BLaER1 (cell line): ENCODE measurements at regions not wholly inside any gene's neighbourhood (a gene's known extent, or its start where the extent isn't known, plus 50 kb on each side); places are given as distances from the start of the nearest gene placed in this dataset.

Experiments used
- H3K27ac ChIP-seq: shearing (Covaris generic); formaldehyde crosslinking; 2 replicates; pipeline ENCODE4 v1.8.1; 2022
- H3K27me3 ChIP-seq: shearing (Covaris generic); formaldehyde crosslinking; 2 replicates; pipeline ENCODE4 v1.8.1; 2022
- H3K36me3 ChIP-seq: shearing (Covaris generic); formaldehyde crosslinking; 2 replicates; pipeline ENCODE4 v1.8.1; 2022
- H3K4me1 ChIP-seq: shearing (Covaris generic); formaldehyde crosslinking; 2 replicates; pipeline ENCODE4 v1.8.1; 2022
- H3K4me2 ChIP-seq: shearing (Covaris generic); formaldehyde crosslinking; 2 replicates; pipeline ENCODE4 v1.8.1; 2022
- H3K4me3 ChIP-seq: shearing (Covaris generic); formaldehyde crosslinking; 2 replicates; pipeline ENCODE4 v1.8.1; 2022
- H3K9ac ChIP-seq: shearing (Covaris generic); formaldehyde crosslinking; 2 replicates; pipeline ENCODE4 v1.8.1; 2022
- H3K9me3 ChIP-seq: shearing (Covaris generic); formaldehyde crosslinking; 2 replicates; pipeline ENCODE4 v1.8.1; 2022
- H4K20me1 ChIP-seq: shearing (Covaris generic); formaldehyde crosslinking; 2 replicates; pipeline ENCODE4 v1.8.1; 2022
- Cebpa-rat ChIP-seq: shearing (Covaris generic); IDR thresholded peaks from 2 replicates; pipeline ENCODE4 v1.8.1; 2022

DNA sequence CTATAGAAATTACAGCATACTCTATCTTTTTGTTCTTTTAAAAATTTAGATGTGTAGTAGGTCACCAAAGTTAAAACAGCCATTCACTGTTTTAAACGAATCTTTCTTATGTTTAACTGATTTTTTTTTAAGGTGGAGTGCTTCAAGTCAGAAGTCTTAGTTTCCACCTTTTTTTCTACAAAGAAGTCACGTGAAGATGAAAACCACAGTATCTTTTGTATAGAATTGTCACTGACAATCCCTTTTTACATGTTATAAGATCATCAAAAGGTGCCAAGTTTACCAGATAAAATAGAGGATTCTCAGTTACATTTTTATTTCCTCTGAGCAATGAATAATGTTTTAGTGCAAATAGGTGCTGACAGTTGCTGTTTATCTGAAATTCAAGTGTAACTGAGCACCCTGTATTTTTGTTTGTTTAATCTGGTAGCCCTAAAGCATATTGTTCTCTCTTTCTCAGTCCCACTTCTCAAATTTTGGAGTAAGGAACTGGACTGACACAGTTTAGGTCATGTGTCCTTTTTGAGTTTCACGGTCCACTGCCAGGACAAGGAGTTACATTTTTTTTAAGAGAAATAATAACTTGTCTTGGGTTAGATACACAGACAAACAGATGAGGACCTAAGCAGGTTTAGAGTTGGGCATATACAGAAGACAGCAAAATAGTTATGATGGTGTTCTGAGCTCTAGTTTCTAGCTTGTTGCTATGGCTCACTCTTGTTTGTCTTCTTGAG, 233.2 kb upstream of the MBL2 start:
- no peak for TF ChIP-seq Cebpa-rat
- Histone ChIP-seq H3K36me3 (no peaks in the 10 kb centered on the region), H3K27ac (no peak overlapping the region)

DNA sequence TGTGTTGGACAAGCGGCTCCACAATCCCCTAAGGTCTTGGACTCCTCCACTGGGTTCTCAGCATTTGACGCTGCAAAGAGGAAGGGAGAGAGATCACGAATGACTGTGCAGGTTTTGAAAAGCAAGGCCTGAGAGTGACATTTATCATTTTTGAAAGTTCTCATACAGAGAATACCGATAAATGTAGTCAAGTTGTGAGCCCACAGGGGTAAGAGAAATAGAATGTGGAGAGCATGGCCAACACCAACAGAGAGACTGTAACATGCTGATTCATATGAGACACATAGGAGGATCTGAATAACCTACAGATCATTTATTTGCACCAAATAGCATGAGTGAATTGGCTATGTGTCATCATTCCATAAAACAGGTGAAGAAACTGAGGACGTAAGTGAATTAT, 230.5 kb upstream of the MBL2 start:
- Histone ChIP-seq H3K27ac (no peak overlapping the region), H3K9me3 (no peaks in the 10 kb centered on the region), H3K4me1 (no peaks in the 10 kb centered on the region), H3K9ac (no peak overlapping the region), H3K36me3 (no peaks in the 10 kb centered on the region), H3K4me2 (no peak overlapping the region), H4K20me1 (no peaks in the 10 kb centered on the region), H3K27me3 (no peaks in the 10 kb centered on the region), H3K4me3 (no peak overlapping the region)
- TF ChIP-seq Cebpa-rat = no peak

More for the DNA sequence above, 233.2 kb upstream of the MBL2 start:
- H3K9me3 ChIP-seq = no peaks in the 10 kb centered on the region
- H3K4me2 ChIP-seq = no peak overlapping the region
- H3K27me3 ChIP-seq = no peaks in the 10 kb centered on the region
- no peak overlapping the region for H3K4me3 ChIP-seq
- no peak overlapping the region for H3K9ac ChIP-seq
- H4K20me1 ChIP-seq = no peaks in the 10 kb centered on the region
- H3K4me1 ChIP-seq = no peaks in the 10 kb centered on the region

DNA sequence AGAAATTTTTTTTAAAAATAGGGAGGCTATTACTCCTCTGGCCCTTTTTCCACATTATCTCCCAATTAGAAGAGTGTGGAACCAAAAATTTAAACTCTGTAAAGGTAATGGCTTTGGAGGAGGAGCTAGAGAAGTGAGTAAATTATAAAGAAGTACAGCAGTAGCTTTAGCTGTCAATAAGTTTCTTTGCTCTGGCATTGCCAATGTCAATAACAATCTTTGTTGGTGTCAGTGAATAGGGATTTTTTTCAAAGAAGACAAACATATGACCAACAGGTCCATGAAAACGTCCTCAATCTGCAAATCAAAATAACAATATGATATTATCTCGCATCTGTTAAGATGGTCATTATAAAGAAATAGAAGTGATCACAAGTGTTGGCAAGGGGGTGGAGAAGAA, 227.1 kb upstream of the MBL2 start:
- no peaks in the 10 kb centered on the region for H4K20me1 ChIP-seq
- H3K4me3 ChIP-seq = no peak overlapping the region
- H3K9ac ChIP-seq = no peak overlapping the region
- TF ChIP-seq Cebpa-rat = no peak
- no peak overlapping the region for H3K4me2 ChIP-seq
- no peaks in the 10 kb centered on the region for H3K4me1 ChIP-seq
- H3K36me3 ChIP-seq = no peaks in the 10 kb centered on the region
- no peaks in the 10 kb centered on the region for H3K27me3 ChIP-seq
- no peaks in the 10 kb centered on the region for H3K9me3 ChIP-seq
- no peak overlapping the region for H3K27ac ChIP-seq

DNA sequence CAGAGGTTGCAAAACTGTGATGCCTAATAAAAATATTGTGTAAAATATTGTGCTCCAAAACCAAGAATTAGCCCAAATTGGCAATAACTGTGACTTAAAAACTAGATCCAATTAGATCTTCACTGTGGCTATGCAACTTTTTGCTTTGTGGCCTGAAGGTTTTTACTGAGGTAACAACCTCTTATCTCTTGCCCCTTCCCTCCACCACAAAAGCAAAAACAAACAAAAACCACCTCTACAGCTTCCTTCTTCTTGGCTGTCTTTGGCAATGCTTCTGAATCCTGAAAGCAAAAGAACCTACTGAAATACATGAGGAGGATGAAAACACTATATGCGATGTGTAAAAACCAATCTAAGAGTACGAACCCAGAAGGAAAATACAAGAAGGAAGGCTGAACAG, 226.7 kb upstream of the MBL2 start:
- H3K4me1 ChIP-seq = no peaks in the 10 kb centered on the region
- H3K27ac ChIP-seq = no peak overlapping the region
- no peaks in the 10 kb centered on the region for H3K36me3 ChIP-seq
- H3K9ac ChIP-seq = no peak overlapping the region
- H4K20me1 ChIP-seq = no peaks in the 10 kb centered on the region
- H3K9me3 ChIP-seq = no peaks in the 10 kb centered on the region
- no peak overlapping the region for H3K4me2 ChIP-seq
- H3K4me3 ChIP-seq = no peak overlapping the region
- TF ChIP-seq Cebpa-rat = no peak
- H3K27me3 ChIP-seq = no peaks in the 10 kb centered on the region

DNA sequence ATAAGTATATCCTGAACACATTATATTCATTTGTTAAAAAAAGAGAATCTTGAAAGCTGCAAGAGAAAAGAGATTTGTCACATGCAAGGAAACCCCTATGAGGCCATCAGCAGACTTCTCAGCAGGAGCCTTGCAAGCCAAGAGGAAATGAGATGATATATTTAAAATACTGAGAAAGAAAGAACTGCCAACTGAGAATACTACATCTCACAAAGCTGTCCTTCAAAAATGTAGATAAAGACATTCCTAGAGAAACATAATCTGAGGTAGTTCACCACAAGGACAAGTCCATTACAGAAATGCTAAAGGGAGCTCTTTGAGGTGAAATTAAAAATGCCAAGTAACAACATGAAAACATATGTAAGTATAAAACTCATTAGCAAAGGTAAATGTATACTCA, 224.4 kb upstream of the MBL2 start:
- no peaks in the 10 kb centered on the region for H3K36me3 ChIP-seq
- no peaks in the 10 kb centered on the region for H3K27me3 ChIP-seq
- no peaks in the 10 kb centered on the region for H4K20me1 ChIP-seq
- H3K4me2 ChIP-seq = no peak overlapping the region
- no peaks in the 10 kb centered on the region for H3K9me3 ChIP-seq
- TF ChIP-seq Cebpa-rat = no peak
- H3K4me1 ChIP-seq = no peaks in the 10 kb centered on the region
- H3K4me3 ChIP-seq = no peak overlapping the region
- no peak overlapping the region for H3K27ac ChIP-seq
- no peak overlapping the region for H3K9ac ChIP-seq

DNA sequence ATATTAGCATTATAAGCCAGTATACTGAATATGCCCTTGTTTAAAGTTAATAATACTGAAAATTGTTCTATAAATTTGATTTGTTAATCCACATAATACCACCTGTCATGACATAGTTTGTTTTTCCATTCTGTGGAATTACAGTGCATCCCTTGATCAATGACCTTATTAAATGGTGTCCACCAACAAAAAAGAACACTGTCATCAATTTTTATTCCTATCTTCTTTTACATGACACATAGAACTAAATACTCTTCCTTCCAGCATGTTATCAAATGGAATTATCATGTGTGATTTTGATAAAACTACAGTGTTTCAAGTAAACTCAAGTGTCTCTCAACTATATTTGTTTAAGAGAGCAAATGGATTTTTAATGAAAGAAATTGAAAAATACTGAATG, 221.8 kb upstream of the MBL2 start:
- Histone ChIP-seq H3K4me2 (no peak overlapping the region), H3K9me3 (no peaks in the 10 kb centered on the region), H4K20me1 (no peaks in the 10 kb centered on the region), H3K4me3 (no peak overlapping the region), H3K27me3 (no peaks in the 10 kb centered on the region), H3K36me3 (no peaks in the 10 kb centered on the region), H3K27ac (no peak overlapping the region), H3K4me1 (no peaks in the 10 kb centered on the region), H3K9ac (no peak overlapping the region)
- no peak for TF ChIP-seq Cebpa-rat

DNA sequence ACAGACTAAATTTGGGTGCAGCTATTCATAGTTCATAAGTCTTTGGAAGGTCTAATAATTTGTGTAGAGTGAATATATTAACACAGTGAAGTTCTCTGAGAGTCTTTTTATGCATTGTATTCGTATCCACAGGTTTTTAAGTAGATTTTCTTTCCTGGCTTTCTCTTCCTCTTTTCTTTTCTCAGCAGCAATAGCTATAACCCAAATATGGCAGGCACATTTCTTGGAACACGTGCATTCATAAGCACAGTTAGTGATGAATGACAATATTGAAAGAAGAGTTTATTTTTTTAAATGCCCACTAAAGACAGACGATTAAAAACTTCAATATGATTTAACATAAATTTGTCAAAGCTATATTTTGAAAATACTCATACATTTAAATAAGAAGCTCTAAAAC, 220.5 kb upstream of the MBL2 start:
- no peak for TF ChIP-seq Cebpa-rat
- no peak overlapping the region for H3K27ac ChIP-seq
- no peaks in the 10 kb centered on the region for H3K4me1 ChIP-seq
- H3K9ac ChIP-seq = no peak overlapping the region
- H4K20me1 ChIP-seq = no peaks in the 10 kb centered on the region
- H3K4me2 ChIP-seq = no peak overlapping the region
- H3K9me3 ChIP-seq = no peaks in the 10 kb centered on the region
- H3K36me3 ChIP-seq = no peaks in the 10 kb centered on the region
- no peaks in the 10 kb centered on the region for H3K27me3 ChIP-seq
- H3K4me3 ChIP-seq = no peak overlapping the region

DNA sequence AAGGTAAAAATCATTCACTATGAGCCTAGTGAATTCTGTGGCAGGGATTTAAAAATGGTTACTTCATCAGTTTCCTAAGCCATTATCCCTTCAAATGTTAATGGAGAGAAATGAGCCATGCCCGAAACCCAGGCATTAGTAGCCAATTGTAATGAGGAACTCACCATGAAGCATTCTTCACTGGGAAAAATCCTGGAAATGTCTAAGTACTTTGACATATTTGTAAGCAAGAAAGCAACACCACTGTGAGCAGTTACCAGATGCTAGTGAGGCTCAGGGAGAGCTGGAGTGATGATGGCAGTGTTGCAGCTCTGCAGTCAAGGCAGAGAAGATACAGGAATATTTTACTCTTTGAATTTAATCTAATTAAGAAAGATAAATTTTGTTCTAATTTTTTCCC, 220.0 kb upstream of the MBL2 start:
- no peaks in the 10 kb centered on the region for H3K4me1 ChIP-seq
- H3K27me3 ChIP-seq = no peaks in the 10 kb centered on the region
- H3K36me3 ChIP-seq = no peaks in the 10 kb centered on the region
- no peak for TF ChIP-seq Cebpa-rat
- H3K4me3 ChIP-seq = no peak overlapping the region
- no peak overlapping the region for H3K9ac ChIP-seq
- H3K4me2 ChIP-seq = no peak overlapping the region
- H3K27ac ChIP-seq = no peak overlapping the region
- no peaks in the 10 kb centered on the region for H3K9me3 ChIP-seq
- H4K20me1 ChIP-seq = no peaks in the 10 kb centered on the region

DNA sequence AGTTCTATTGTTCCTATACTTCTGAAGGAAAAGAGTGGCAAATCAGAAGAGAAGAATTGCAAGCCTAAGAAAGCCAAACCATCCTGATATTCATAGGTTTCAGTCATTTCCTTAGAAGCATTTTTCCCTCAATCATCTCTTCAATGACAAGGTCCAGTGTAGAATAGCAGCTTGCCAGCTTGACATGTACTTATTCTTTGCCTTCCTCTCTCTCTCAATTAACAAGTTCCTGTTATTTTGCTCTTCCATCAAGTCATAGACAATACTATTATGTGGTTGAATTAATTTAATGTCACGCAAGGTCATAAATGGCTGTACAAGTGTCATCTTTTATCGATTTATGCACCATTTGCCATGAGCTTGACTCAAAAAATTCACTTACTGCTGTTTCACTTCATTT, 216.3 kb upstream of the MBL2 start:
- no peak overlapping the region for H3K9ac ChIP-seq
- H3K9me3 ChIP-seq = no peaks in the 10 kb centered on the region
- no peaks in the 10 kb centered on the region for H3K4me1 ChIP-seq
- no peaks in the 10 kb centered on the region for H3K36me3 ChIP-seq
- no peak overlapping the region for H3K4me2 ChIP-seq
- no peak overlapping the region for H3K4me3 ChIP-seq
- H3K27me3 ChIP-seq = no peaks in the 10 kb centered on the region
- no peaks in the 10 kb centered on the region for H4K20me1 ChIP-seq
- H3K27ac ChIP-seq = no peak overlapping the region
- TF ChIP-seq Cebpa-rat = no peak

DNA sequence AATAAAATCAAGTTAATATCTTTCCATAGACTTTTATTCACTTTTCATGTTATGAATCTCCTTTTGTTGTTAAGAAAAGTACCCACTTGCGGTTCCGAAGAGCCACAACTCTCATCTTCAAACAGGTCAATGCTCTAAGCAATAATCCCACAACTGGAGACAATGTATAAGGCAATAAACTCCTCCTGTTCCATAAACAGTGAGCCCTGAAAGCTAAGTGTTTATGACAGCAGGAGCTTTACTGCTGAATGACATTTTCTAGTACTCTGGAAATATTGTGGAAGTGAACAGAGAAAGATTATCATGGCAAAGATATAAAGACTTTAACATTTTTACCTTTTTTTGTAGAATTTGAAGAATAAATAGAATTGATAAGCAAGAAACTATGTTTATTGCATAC, 213.5 kb upstream of the MBL2 start:
- Histone ChIP-seq H3K9ac (no peak overlapping the region), H3K27me3 (no peaks in the 10 kb centered on the region), H3K4me1 (no peaks in the 10 kb centered on the region), H4K20me1 (no peaks in the 10 kb centered on the region), H3K36me3 (no peaks in the 10 kb centered on the region), H3K4me3 (no peak overlapping the region), H3K9me3 (no peaks in the 10 kb centered on the region), H3K4me2 (no peak overlapping the region), H3K27ac (no peak overlapping the region)
- TF ChIP-seq Cebpa-rat = no peak

DNA sequence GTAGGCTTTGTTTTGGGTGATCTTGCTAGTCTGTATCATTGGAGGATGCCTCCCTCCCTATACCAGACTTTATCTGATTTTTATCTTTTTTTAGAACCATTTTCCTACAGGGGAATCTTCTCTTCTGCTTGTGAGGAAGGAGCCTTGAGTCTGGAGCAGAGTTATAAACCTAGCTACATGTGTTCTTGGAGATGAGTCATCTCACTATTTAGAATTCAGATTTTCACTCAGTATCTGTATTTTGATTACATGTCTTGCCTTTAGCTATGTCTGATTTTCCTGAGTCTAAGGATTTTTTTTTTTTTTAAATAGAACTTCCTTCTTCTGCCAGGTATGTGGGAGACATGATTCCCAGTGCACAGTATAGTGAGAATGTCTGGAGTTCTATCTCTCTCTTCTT, 211.6 kb upstream of the MBL2 start:
- H3K9me3 ChIP-seq = no peaks in the 10 kb centered on the region
- no peak overlapping the region for H3K27ac ChIP-seq
- H4K20me1 ChIP-seq = no peaks in the 10 kb centered on the region
- no peaks in the 10 kb centered on the region for H3K27me3 ChIP-seq
- H3K4me3 ChIP-seq = no peak overlapping the region
- H3K9ac ChIP-seq = no peak overlapping the region
- no peak for TF ChIP-seq Cebpa-rat
- H3K4me2 ChIP-seq = no peak overlapping the region
- H3K36me3 ChIP-seq = no peaks in the 10 kb centered on the region
- no peaks in the 10 kb centered on the region for H3K4me1 ChIP-seq
